Fibroblast of lung (primary cell): ENCODE measurements at regions not wholly inside any gene's neighbourhood (a gene's known extent, or its start where the extent isn't known, plus 50 kb on each side); places are given as distances from the start of the nearest gene placed in this dataset.

Experiments used
- DNase-seq, 2 donors: peaks; one replicate each; pipeline versions ENCODE4 v3.0.0 to v3.0.0-alpha.2; 2010; ENCODE audit warnings: low read depth in 2 of 2
- H2AFZ ChIP-seq: 2 replicates; pipeline ENCODE4 v1.5.1; 2012; ENCODE audit warnings: low read length, control low read depth, inconsistent platforms
- H3K27ac ChIP-seq: 2 replicates; pipeline ENCODE4 v1.5.1; 2011; ENCODE audit warnings: low read length, control low read depth; ENCODE audit not compliant: insufficient read depth
- H3K27me3 ChIP-seq: 2 replicates; pipeline ENCODE4 v1.5.1; 2011; ENCODE audit warnings: mild to moderate bottlenecking, low read length; ENCODE audit not compliant: control insufficient read depth, insufficient read depth
- H3K36me3 ChIP-seq: 2 replicates; pipeline ENCODE4 v1.5.1; 2011; ENCODE audit warnings: low read length; ENCODE audit not compliant: control insufficient read depth, insufficient read depth
- H3K4me1 ChIP-seq: 2 replicates; pipeline ENCODE4 v1.5.1; 2011; ENCODE audit warnings: low read length; ENCODE audit not compliant: control insufficient read depth, insufficient read depth; ENCODE audit errors: extremely low read depth
- H3K4me2 ChIP-seq: 2 replicates; pipeline ENCODE4 v1.5.1; 2011; ENCODE audit warnings: low read length, control low read depth; ENCODE audit not compliant: insufficient read depth; ENCODE audit errors: extremely low read depth
- H3K4me3 ChIP-seq, 4 experiments: fragments of 200-600 bp in 1 of 4; sonication (generic) in 1 of 4; replicated peaks in 1 of 4; 2 replicates each; pipeline ENCODE4 v1.5.1; 2011 to 2016; ENCODE audit warnings: low read length in 4 of 4, low read depth in 3 of 4, mild to moderate bottlenecking in 3 of 4, control low read depth in 2 of 4, inconsistent platforms in 1 of 4, mixed read lengths in 1 of 4; ENCODE audit not compliant: insufficient read depth in 1 of 4; ENCODE audit errors: control extremely low read depth in 1 of 4
- H3K79me2 ChIP-seq: 2 replicates; pipeline ENCODE4 v1.5.1; 2012; ENCODE audit warnings: mild to moderate bottlenecking, low read length, inconsistent platforms; ENCODE audit not compliant: control insufficient read depth, insufficient read depth
- H3K9ac ChIP-seq: 2 replicates; pipeline ENCODE4 v1.5.1; 2011; ENCODE audit warnings: mild to moderate bottlenecking, low read length, control low read depth; ENCODE audit not compliant: insufficient read depth
- H3K9me3 ChIP-seq: 2 replicates; pipeline ENCODE4 v1.5.1; 2012; ENCODE audit warnings: low read depth, low read length; ENCODE audit not compliant: control insufficient read depth, insufficient read depth
- H4K20me1 ChIP-seq: 2 replicates; pipeline ENCODE4 v1.5.1; 2011; ENCODE audit warnings: low read length; ENCODE audit not compliant: control insufficient read depth, insufficient read depth; ENCODE audit errors: extremely low read depth
- EZH2 ChIP-seq: IDR thresholded peaks from 2 replicates; pipeline ENCODE4 v1.5.1; 2012; ENCODE audit warnings: low read length, control low read depth, mild to moderate bottlenecking; ENCODE audit errors: missing control alignments
- TF ChIP-seq, protein P1 (sequence below), 2 donors: IDR thresholded peaks in 1 of 2; conservative IDR thresholded peaks in 1 of 2; 1 replicate in 1 of 2; 2 replicates in 1 of 2; pipeline ENCODE4 v1.5.1; 2011 to 2012; ENCODE audit warnings: low read length in 2 of 2, control low read depth in 1 of 2, inconsistent platforms in 1 of 2, low read depth in 1 of 2, mild to moderate bottlenecking in 1 of 2

DNA sequence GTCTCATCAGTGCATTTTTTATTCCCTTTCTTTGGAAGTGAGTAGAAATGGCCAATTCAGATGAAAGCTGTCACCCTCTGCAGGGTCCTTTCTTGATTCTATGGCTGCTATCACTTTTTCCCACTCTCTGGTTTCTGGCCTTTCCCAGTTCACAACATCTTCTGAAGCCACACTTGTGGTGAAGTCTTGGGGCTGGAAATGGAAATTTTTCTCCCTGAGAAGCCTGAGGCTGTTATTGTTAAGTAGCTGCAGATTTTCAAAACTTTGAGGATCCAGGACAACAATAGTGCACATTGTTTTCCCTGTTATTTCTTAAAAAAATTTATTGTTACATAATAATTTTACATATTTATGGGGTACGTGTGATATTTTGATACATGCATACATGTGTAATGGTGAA lies 250.3 kb upstream of the RASGRP1 start:
- no peak for DNase-seq
- Histone ChIP-seq H3K4me1 (no peaks in the 10 kb centered on the region), H2AFZ (no peak overlapping the region), H3K4me3 (no peak overlapping the region), H3K36me3 (no peaks in the 10 kb centered on the region), H3K79me2 (no peaks in the 10 kb centered on the region), H3K27me3 (no peaks in the 10 kb centered on the region), H3K9me3 (no peaks in the 10 kb centered on the region), H4K20me1 (no peaks in the 10 kb centered on the region), H3K4me2 (no peak overlapping the region), H3K9ac (no peak overlapping the region), H3K27ac (no peak overlapping the region)
- no peak for TF ChIP-seq EZH2
- TF ChIP-seq, protein P1, sequence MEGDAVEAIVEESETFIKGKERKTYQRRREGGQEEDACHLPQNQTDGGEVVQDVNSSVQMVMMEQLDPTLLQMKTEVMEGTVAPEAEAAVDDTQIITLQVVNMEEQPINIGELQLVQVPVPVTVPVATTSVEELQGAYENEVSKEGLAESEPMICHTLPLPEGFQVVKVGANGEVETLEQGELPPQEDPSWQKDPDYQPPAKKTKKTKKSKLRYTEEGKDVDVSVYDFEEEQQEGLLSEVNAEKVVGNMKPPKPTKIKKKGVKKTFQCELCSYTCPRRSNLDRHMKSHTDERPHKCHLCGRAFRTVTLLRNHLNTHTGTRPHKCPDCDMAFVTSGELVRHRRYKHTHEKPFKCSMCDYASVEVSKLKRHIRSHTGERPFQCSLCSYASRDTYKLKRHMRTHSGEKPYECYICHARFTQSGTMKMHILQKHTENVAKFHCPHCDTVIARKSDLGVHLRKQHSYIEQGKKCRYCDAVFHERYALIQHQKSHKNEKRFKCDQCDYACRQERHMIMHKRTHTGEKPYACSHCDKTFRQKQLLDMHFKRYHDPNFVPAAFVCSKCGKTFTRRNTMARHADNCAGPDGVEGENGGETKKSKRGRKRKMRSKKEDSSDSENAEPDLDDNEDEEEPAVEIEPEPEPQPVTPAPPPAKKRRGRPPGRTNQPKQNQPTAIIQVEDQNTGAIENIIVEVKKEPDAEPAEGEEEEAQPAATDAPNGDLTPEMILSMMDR (conservative IDR thresholded peaks at IDR 0.05 in 1 of 2, IDR thresholded peaks at IDR 0.05 in 1 of 2; ENCODE audit: low read depth in 1 of 2, low read length in 2 of 2), result no peak

DNA sequence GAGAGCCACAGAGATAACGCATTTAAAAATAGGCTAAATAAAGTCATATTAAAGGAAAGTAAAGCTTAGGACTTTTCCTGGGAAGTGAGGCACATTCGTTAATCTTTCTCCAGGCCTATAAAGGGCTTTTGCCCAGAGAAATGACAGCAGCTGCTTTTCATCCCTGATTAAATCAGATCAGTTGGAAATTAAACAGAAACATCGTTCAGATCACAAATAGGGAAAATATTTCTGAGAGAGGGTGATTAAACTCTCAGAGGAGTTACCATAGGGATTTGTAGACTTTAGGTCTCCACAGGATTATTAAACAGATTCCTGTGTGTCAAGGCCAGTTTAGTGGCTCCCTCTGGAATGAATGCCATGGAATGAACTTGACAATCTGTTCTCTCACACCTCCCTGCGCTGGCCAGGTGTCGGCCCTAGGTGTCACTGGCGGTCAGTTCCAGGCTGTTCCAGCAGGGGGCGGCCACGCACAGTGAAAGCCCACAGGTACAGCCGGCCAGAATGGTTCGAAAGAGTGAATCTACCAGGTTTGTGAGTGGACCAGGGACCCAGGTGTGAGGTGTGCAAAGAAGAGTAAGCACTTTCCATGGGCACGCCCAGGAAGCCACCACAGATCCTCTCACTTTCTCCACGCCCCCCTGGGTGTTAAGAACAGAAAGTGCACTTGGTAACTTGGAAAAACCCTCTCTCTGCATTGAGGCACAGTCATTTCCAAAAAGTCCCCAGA lies 253.0 kb upstream of the RASGRP1 start:
- Histone ChIP-seq H3K9ac (no peak overlapping the region), H3K4me2 (peak overlapping the region; percentile 8), H3K27ac (no peak overlapping the region), H3K4me1 (no peaks in the 10 kb centered on the region), H3K9me3 (no peaks in the 10 kb centered on the region), H3K36me3 (no peaks in the 10 kb centered on the region), H3K4me3 (no peak overlapping the region), H3K27me3 (no peaks in the 10 kb centered on the region), H4K20me1 (no peaks in the 10 kb centered on the region), H2AFZ (no peak overlapping the region), H3K79me2 (no peaks in the 10 kb centered on the region)
- peak; percentile 53 to 54 for DNase-seq
- TF ChIP-seq, protein P1 (conservative IDR thresholded peaks at IDR 0.05 in 1 of 2, IDR thresholded peaks at IDR 0.05 in 1 of 2; ENCODE audit: low read depth in 1 of 2, low read length in 2 of 2), result peak; percentile 98 to 100
- no peak for TF ChIP-seq EZH2

DNA sequence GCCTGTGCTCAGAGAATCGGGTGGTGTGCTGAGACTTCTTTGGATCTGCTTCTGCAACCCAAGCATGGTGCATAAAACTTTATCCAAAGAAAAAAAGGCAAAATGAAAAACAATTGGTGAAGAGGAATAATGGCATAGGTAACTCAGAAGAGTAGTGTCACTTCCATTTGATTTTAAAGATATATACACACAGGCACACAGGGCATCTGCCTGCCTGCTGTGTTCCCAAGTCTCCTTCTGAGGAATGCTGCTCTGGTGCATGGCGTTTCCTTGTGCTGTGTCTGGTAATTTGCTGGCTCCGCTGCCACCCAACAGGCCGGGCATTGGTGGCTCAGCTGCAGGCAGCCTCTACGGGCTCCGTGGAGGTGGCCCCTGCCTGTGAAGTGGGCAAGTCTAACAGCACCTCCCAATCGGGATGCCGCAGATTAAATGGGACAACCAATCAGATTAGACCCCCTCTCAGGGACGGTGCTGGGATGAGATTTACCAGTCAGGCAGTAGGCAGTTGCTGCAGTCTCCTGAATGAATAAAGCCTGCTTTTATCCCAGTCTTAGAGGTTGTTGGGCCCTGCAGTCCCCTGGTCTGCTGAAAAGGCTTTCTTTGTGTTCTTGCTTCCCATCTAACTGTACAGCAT lies 253.7 kb upstream of the RASGRP1 start:
- no peak overlapping the region for H3K4me3 ChIP-seq

More for the DNA sequence above, 253.7 kb upstream of the RASGRP1 start:
- Histone ChIP-seq H3K27ac (no peak overlapping the region), H4K20me1 (no peaks in the 10 kb centered on the region), H3K4me2 (no peak overlapping the region), H3K9me3 (no peaks in the 10 kb centered on the region), H3K36me3 (no peaks in the 10 kb centered on the region), H2AFZ (no peak overlapping the region), H3K27me3 (no peaks in the 10 kb centered on the region), H3K4me1 (no peaks in the 10 kb centered on the region), H3K79me2 (no peaks in the 10 kb centered on the region), H3K9ac (no peak overlapping the region)
- DNase-seq, result no peak
- TF ChIP-seq EZH2, result no peak
- TF ChIP-seq, protein P1 (conservative IDR thresholded peaks at IDR 0.05 in 1 of 2, IDR thresholded peaks at IDR 0.05 in 1 of 2; ENCODE audit: low read depth in 1 of 2, low read length in 2 of 2), result no peak
